Esophagus muscularis mucosa (tissue), 3 donors: ENCODE measurements at regions not wholly inside any gene's neighbourhood (a gene's known extent, or its start where the extent isn't known, plus 50 kb on each side); places are given as distances from the start of the nearest gene placed in this dataset.

Experiments
- CTCF ChIP-seq, 3 experiments: fragments of 200-600 bp in 2 of 3; fragments of 450-650 bp in 1 of 3; sonication (generic) in 2 of 3; IDR thresholded peaks; one replicate each; pipeline ENCODE4 v1.5.1; 2017 to 2019; ENCODE audit warnings: antibody characterized with exemption in 3 of 3, mild to moderate bottlenecking in 2 of 3, moderate library complexity in 1 of 3
- POLR2A ChIP-seq: fragments of 450-650 bp; IDR thresholded peaks from one replicate; pipeline ENCODE4 v1.6.1; 2017; ENCODE audit warnings: antibody characterized with exemption, moderate library complexity, mild to moderate bottlenecking, low read depth

DNA sequence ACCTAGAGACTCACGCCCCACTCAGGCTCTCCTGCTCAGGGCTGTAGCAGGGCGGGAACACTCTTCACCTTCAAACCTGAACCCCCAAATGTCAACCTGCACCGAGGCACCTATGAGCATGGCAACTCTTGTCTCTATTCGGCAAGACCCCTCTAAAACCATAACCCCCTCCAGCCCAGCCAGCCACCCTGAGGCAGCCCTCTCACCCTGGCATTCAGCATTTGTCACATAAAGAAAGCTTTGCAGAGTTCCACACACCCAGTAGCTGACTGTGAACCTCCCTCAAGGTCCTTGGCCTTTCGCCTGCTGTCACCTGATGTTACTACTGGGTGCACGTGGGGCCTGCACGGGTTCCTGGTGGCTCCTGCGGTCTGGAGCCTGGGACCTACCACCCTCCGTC lies 97.2 kb upstream of the ALKAL2 start:
- TF ChIP-seq CTCF (IDR thresholded peaks at IDR 0.05) (no peak), POLR2A (no peak)
